M059J (cell line): ENCODE measurements at regions not wholly inside any gene's neighbourhood (a gene's known extent, or its start where the extent isn't known, plus 50 kb on each side); places are given as distances from the start of the nearest gene placed in this dataset.
"Not testable (repeated sequence)": the region's sequence is repeated elsewhere in the genome, so short reads cannot be mapped to it uniquely, and the experiment has no call there.

Source experiments
- DNase-seq: peaks from one replicate; pipeline ENCODE4 v3.0.0-alpha.2; 2012; ENCODE audit warnings: low read depth

- no peak for DNase-seq
Observed at GRCh38 chr3:21020681-21021080, 730.3 kb downstream of the ZNF385D start.

- DNase-seq, result no peak
Observed at GRCh38 chr3:21020043-21020442, 731.0 kb downstream of the ZNF385D start.

- peak; percentile 7 for DNase-seq
Observed at GRCh38 chr3:21017115-21017852, 733.7 kb downstream of the ZNF385D start.

- peak; percentile 8 for DNase-seq
Observed at GRCh38 chr3:21013566-21013965, 737.4 kb downstream of the ZNF385D start.

GRCh38 chr3:20999661-21000060 is 751.3 kb downstream of the ZNF385D start:
- no peak for DNase-seq

- DNase-seq, result no peak
Observed at GRCh38 chr3:20997183-20997582, 753.8 kb downstream of the ZNF385D start.

GRCh38 chr3:20990896-20991295 is 760.1 kb downstream of the ZNF385D start:
- no peak for DNase-seq

GRCh38 chr3:20989653-20990052 is 761.4 kb downstream of the ZNF385D start:
- not testable (repeated sequence) for DNase-seq

GRCh38 chr3:20984594-20985205 is 766.3 kb downstream of the ZNF385D start:
- DNase-seq, result no peak

GRCh38 chr3:20975188-20975651 is 775.8 kb downstream of the ZNF385D start:
- peak; percentile 30 for DNase-seq

GRCh38 chr3:20974396-20974795 is 776.6 kb downstream of the ZNF385D start:
- DNase-seq, result no peak

GRCh38 chr3:20970807-20971206 is 780.2 kb downstream of the ZNF385D start:
- peak; percentile 4 for DNase-seq

- DNase-seq, result not testable (repeated sequence)
Observed at GRCh38 chr3:20967485-20967884, 781.5 kb upstream of the SGO1 start.

GRCh38 chr3:20958161-20958560 is 772.2 kb upstream of the SGO1 start:
- DNase-seq, result no peak

- no peak for DNase-seq
Observed at GRCh38 chr3:20945892-20946291, 759.9 kb upstream of the SGO1 start.

- peak; percentile 30 for DNase-seq
Observed at GRCh38 chr3:20935791-20936190, 749.8 kb upstream of the SGO1 start.

GRCh38 chr3:20931834-20932233 is 745.8 kb upstream of the SGO1 start:
- DNase-seq, result no peak

- DNase-seq, result peak; percentile 2
Observed at GRCh38 chr3:20930034-20930433, 744.0 kb upstream of the SGO1 start.

GRCh38 chr3:20924646-20925385 is 738.8 kb upstream of the SGO1 start:
- DNase-seq, result peak; percentile 36

GRCh38 chr3:20921112-20921511 is 735.1 kb upstream of the SGO1 start:
- not testable (repeated sequence) for DNase-seq

- no peak for DNase-seq
Observed at GRCh38 chr3:20916951-20917606, 731.1 kb upstream of the SGO1 start.

GRCh38 chr3:20914310-20914709 is 728.3 kb upstream of the SGO1 start:
- no peak for DNase-seq
